ENCODE measurements at regions not wholly inside any gene's neighbourhood (a gene's known extent, or its start where the extent isn't known, plus 50 kb on each side); places are given as distances from the start of the nearest gene placed in this dataset.

DNA sequence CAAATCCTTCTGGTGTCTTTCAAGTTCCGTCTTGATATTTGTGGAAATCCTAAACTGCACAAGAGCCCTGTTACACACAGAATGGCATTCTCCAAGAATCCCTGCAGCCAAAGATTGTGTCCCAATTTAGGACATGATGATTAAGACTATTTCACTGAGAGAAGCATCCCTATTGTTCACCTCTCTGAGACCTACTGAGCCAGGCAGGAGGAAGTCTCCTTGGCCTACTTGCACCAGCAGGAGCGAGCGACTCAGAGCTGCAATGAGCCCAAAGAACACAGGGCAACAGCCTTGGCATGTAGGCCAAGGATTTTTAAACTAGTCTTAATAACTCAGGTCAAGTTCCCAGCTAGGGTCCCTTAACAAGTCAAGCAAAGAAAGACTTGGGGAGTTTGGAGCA is 79.4 kb upstream of the RUNX1 start:
- TF ChIP-seq RARB (CRISPR knock-in tag; IDR thresholded peaks at IDR 0.05) (no peak), TCF4 (CRISPR knock-in tag; IDR thresholded peaks at IDR 0.05; ENCODE audit: borderline replicate concordance) (no peak)
- no peak for ATAC-seq

DNA sequence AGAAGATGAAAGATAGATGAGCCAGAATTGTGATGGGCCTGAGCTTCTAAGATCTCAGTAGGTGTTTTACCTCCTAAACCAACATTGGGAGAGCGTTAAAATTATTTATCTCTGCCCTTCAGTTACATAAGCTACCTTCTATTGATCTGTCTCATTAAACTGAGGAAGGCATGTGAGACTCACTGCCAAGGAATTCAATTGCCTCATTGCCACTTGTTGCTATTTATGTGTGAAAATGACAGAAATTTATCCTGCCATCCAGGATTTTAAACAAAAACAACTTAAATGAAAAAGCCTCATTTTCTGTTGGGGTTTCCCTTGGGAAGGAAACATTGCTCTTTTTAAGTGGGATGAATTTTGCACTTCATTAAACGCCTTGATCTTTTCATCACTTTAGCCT is 78.7 kb upstream of the RUNX1 start:
- TF ChIP-seq ZFP30 (CRISPR knock-in tag; IDR thresholded peaks at IDR 0.05): no peak
- no peak for TF ChIP-seq TOX (CRISPR knock-in tag; IDR thresholded peaks at IDR 0.05; ENCODE audit: borderline replicate concordance)
- TF ChIP-seq GLIS3 (CRISPR knock-in tag; IDR thresholded peaks at IDR 0.05): no peak
- no peak for TF ChIP-seq ZNF70 (CRISPR knock-in tag; IDR thresholded peaks at IDR 0.05)
- no peak for TF ChIP-seq POU6F1 (CRISPR knock-in tag; IDR thresholded peaks at IDR 0.05; ENCODE audit: borderline replicate concordance, low read depth)
- no peak for TF ChIP-seq CSRNP3 (CRISPR knock-in tag; IDR thresholded peaks at IDR 0.05)
- no peak for TF ChIP-seq BACH2 (CRISPR knock-in tag; IDR thresholded peaks at IDR 0.05; ENCODE audit: borderline replicate concordance)
- no peak for TF ChIP-seq SNAI2 (CRISPR knock-in tag; IDR thresholded peaks at IDR 0.05)
- no peak for TF ChIP-seq ZFP3 (CRISPR knock-in tag; IDR thresholded peaks at IDR 0.05)
- TF ChIP-seq RARB (CRISPR knock-in tag; IDR thresholded peaks at IDR 0.05): no peak
- no peak for TF ChIP-seq ARNTL (CRISPR knock-in tag; IDR thresholded peaks at IDR 0.05; ENCODE audit: borderline replicate concordance, low read depth)
- TF ChIP-seq, protein P1, sequence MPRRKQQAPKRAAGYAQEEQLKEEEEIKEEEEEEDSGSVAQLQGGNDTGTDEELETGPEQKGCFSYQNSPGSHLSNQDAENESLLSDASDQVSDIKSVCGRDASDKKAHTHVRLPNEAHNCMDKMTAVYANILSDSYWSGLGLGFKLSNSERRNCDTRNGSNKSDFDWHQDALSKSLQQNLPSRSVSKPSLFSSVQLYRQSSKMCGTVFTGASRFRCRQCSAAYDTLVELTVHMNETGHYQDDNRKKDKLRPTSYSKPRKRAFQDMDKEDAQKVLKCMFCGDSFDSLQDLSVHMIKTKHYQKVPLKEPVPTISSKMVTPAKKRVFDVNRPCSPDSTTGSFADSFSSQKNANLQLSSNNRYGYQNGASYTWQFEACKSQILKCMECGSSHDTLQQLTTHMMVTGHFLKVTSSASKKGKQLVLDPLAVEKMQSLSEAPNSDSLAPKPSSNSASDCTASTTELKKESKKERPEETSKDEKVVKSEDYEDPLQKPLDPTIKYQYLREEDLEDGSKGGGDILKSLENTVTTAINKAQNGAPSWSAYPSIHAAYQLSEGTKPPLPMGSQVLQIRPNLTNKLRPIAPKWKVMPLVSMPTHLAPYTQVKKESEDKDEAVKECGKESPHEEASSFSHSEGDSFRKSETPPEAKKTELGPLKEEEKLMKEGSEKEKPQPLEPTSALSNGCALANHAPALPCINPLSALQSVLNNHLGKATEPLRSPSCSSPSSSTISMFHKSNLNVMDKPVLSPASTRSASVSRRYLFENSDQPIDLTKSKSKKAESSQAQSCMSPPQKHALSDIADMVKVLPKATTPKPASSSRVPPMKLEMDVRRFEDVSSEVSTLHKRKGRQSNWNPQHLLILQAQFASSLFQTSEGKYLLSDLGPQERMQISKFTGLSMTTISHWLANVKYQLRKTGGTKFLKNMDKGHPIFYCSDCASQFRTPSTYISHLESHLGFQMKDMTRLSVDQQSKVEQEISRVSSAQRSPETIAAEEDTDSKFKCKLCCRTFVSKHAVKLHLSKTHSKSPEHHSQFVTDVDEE (CRISPR knock-in tag; IDR thresholded peaks at IDR 0.05): no peak
- TF ChIP-seq OSR1 (CRISPR knock-in tag; IDR thresholded peaks at IDR 0.05): no peak
- TF ChIP-seq ZNF565 (CRISPR knock-in tag; conservative IDR thresholded peaks at IDR 0.05; ENCODE audit: low read depth): no peak
- TF ChIP-seq ZNF8 (CRISPR knock-in tag; IDR thresholded peaks at IDR 0.05): no peak
- no peak for TF ChIP-seq TCF4 (CRISPR knock-in tag; IDR thresholded peaks at IDR 0.05; ENCODE audit: borderline replicate concordance)
- TF ChIP-seq PPARA (CRISPR knock-in tag; IDR thresholded peaks at IDR 0.05; ENCODE audit: borderline replicate concordance): no peak
- TF ChIP-seq ZC3H10 (CRISPR knock-in tag; IDR thresholded peaks at IDR 0.05): no peak
- TF ChIP-seq ESRRG (CRISPR knock-in tag; IDR thresholded peaks at IDR 0.05): no peak
- no peak for TF ChIP-seq CSDC2 (CRISPR knock-in tag; IDR thresholded peaks at IDR 0.05)
- no peak for ATAC-seq

DNA sequence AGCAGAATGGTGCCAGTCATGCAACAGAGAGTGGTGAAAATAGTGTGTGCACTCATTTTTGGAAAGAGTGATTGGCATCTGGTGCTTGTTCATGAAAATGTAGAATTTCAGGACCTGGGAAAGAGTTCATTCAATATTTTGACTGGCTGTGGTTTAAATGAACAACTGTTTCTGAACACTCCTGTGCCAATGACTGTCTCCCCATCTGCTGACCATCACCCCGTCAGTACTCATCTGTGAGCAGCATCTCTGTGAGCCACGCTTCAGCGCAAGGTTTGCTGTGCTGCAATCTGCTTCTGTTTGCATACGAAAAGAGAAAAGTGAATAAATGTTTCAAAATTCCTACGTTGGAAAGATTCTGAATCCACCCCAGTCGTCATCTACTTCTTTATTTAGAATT is 77.9 kb upstream of the RUNX1 start:
- TF ChIP-seq TCF4 (CRISPR knock-in tag; IDR thresholded peaks at IDR 0.05; ENCODE audit: borderline replicate concordance) (no peak), ARNTL (CRISPR knock-in tag; IDR thresholded peaks at IDR 0.05; ENCODE audit: borderline replicate concordance, low read depth) (no peak), GLIS3 (CRISPR knock-in tag; IDR thresholded peaks at IDR 0.05) (no peak), TOX (CRISPR knock-in tag; IDR thresholded peaks at IDR 0.05; ENCODE audit: borderline replicate concordance) (no peak), CSRNP3 (CRISPR knock-in tag; IDR thresholded peaks at IDR 0.05) (no peak), OSR1 (CRISPR knock-in tag; IDR thresholded peaks at IDR 0.05) (no peak), PPARA (CRISPR knock-in tag; IDR thresholded peaks at IDR 0.05; ENCODE audit: borderline replicate concordance) (no peak), ZFP3 (CRISPR knock-in tag; IDR thresholded peaks at IDR 0.05) (no peak), ZNF565 (CRISPR knock-in tag; conservative IDR thresholded peaks at IDR 0.05; ENCODE audit: low read depth) (no peak)
- TF ChIP-seq, protein P1 (CRISPR knock-in tag; IDR thresholded peaks at IDR 0.05): no peak
- ATAC-seq: no peak

Data from SK-N-SH treated with all-trans-retinoic acid at 6 μM for 48 hours (cell line).